GM06990 (cell line): ENCODE measurements at regions not wholly inside any gene's neighbourhood (a gene's known extent, or its start where the extent isn't known, plus 50 kb on each side); places are given as distances from the start of the nearest gene placed in this dataset.

ENCODE experiments used
- DNase-seq: peaks from one replicate; pipeline ENCODE4 v3.0.0-alpha.2; 2011; ENCODE audit not compliant: insufficient read length; ENCODE audit errors: extremely low read depth
- H3K27me3 ChIP-seq: replicated peaks from 2 replicates; pipeline ENCODE4 v1.6.0; 2011; ENCODE audit warnings: low read length; ENCODE audit not compliant: control insufficient read depth, insufficient read depth
- H3K36me3 ChIP-seq: 2 replicates; pipeline ENCODE4 v1.5.1; 2011; ENCODE audit warnings: low read length; ENCODE audit not compliant: control insufficient read depth, insufficient read depth
- H3K4me3 ChIP-seq: replicated peaks from 2 replicates; pipeline ENCODE4 v1.5.1; 2011; ENCODE audit warnings: low read depth, mild to moderate bottlenecking, control low read depth, low read length
- TF ChIP-seq, protein P1 (sequence below): IDR thresholded peaks from 2 replicates; pipeline ENCODE4 v1.5.1; 2011; ENCODE audit warnings: low read length, control low read depth, mild to moderate bottlenecking, inconsistent platforms; ENCODE audit not compliant: insufficient read depth, poor library complexity, severe bottlenecking

GRCh38 chr10:8245814-8246142 lies 191.3 kb downstream of the GATA3 start:
- no peaks in the 10 kb centered on the region for H3K36me3 ChIP-seq
- no peak for DNase-seq
- H3K4me3 ChIP-seq, result no peak overlapping the region
- no peaks in the 10 kb centered on the region for H3K27me3 ChIP-seq
- TF ChIP-seq, protein P1, sequence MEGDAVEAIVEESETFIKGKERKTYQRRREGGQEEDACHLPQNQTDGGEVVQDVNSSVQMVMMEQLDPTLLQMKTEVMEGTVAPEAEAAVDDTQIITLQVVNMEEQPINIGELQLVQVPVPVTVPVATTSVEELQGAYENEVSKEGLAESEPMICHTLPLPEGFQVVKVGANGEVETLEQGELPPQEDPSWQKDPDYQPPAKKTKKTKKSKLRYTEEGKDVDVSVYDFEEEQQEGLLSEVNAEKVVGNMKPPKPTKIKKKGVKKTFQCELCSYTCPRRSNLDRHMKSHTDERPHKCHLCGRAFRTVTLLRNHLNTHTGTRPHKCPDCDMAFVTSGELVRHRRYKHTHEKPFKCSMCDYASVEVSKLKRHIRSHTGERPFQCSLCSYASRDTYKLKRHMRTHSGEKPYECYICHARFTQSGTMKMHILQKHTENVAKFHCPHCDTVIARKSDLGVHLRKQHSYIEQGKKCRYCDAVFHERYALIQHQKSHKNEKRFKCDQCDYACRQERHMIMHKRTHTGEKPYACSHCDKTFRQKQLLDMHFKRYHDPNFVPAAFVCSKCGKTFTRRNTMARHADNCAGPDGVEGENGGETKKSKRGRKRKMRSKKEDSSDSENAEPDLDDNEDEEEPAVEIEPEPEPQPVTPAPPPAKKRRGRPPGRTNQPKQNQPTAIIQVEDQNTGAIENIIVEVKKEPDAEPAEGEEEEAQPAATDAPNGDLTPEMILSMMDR, result no peak

- Histone ChIP-seq H3K36me3 (no peaks in the 10 kb centered on the region), H3K4me3 (no peak overlapping the region), H3K27me3 (no peaks in the 10 kb centered on the region)
- TF ChIP-seq, protein P1, result no peak
- no peak for DNase-seq
Observed at GRCh38 chr10:8246548-8246947, 192.1 kb downstream of the GATA3 start.

DNA sequence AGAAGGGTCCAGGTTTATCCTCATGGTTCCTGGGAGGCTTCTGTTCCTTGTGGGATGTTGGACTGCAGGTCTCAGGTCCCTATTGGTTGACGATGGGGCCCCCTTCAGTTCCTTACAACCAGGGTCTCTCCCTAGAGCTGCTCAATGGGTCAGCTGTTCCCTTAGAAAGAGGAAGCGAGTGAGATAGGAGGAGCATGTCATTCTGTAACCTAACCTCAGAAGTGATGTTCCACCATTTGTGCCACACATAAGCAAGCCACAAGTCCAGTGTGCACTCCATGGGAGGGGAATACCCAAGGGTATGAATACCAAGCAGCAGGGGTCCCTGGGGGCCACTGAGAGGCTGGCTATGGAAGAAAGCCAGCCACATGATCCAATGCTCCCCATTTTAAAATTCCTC lies 192.7 kb downstream of the GATA3 start:
- no peak overlapping the region for H3K4me3 ChIP-seq
- H3K27me3 ChIP-seq, result no peaks in the 10 kb centered on the region
- TF ChIP-seq, protein P1, result no peak
- H3K36me3 ChIP-seq, result no peaks in the 10 kb centered on the region
- DNase-seq, result no peak

DNA sequence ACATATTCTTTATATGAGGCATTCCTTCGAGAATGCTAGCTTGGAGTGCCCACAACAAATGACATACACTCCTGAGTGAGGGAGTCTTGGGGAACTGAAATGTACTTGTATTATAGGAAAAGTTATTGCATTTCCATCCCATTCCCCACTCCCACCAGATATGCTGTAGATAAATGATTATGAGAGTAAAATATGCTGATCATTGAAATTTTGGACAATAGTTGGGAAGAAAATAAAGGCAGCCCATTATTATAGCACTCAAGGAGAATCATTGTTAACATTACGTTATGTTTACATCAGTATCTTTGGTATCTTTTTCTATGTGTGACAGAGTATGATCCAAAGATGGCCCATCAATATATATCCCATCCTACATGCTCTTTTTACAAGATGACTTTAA lies 194.4 kb downstream of the GATA3 start:
- no peak overlapping the region for H3K4me3 ChIP-seq
- H3K36me3 ChIP-seq, result no peaks in the 10 kb centered on the region
- H3K27me3 ChIP-seq, result no peaks in the 10 kb centered on the region
- TF ChIP-seq, protein P1, result no peak
- DNase-seq, result no peak

GRCh38 chr10:8254350-8254749 lies 199.9 kb downstream of the GATA3 start:
- Histone ChIP-seq H3K36me3 (no peaks in the 10 kb centered on the region), H3K4me3 (no peak overlapping the region), H3K27me3 (no peaks in the 10 kb centered on the region)
- TF ChIP-seq, protein P1, result no peak
- DNase-seq, result no peak

GRCh38 chr10:8255301-8255700 lies 200.8 kb downstream of the GATA3 start:
- TF ChIP-seq, protein P1, result no peak
- Histone ChIP-seq H3K27me3 (no peaks in the 10 kb centered on the region), H3K4me3 (no peak overlapping the region), H3K36me3 (no peaks in the 10 kb centered on the region)
- DNase-seq, result no peak
